Colonic mucosa (tissue), 4 donors: ENCODE measurements at regions not wholly inside any gene's neighbourhood (a gene's known extent, or its start where the extent isn't known, plus 50 kb on each side); places are given as distances from the start of the nearest gene placed in this dataset.

Experiments used
- DNase-seq: peaks from one replicate; pipeline ENCODE4 v3.0.0-alpha.2; 2020
- H3K27ac ChIP-seq: fragments of 200-600 bp; one replicate; pipeline ENCODE4 v1.8.0; 2021
- H3K27me3 ChIP-seq: fragments of 200-600 bp; one replicate; pipeline ENCODE4 v1.8.0; 2021
- H3K36me3 ChIP-seq: fragments of 200-600 bp; one replicate; pipeline ENCODE4 v1.8.0; 2021
- H3K4me1 ChIP-seq: fragments of 200-600 bp; one replicate; pipeline ENCODE4 v1.8.0; 2021; ENCODE audit warnings: mild to moderate bottlenecking
- H3K4me3 ChIP-seq: fragments of 200-600 bp; one replicate; pipeline ENCODE4 v1.8.0; 2021
- H3K9ac ChIP-seq, 2 donors: one replicate each; pipeline ENCODE4 v1.7.0; 2013; ENCODE audit warnings: control low read depth in 2 of 2, low read depth in 2 of 2, low read length in 2 of 2
- H3K9me3 ChIP-seq: fragments of 200-600 bp; one replicate; pipeline ENCODE4 v1.8.0; 2021
- CTCF ChIP-seq: fragments of 200-600 bp; IDR thresholded peaks from one replicate; pipeline ENCODE4 v1.8.0; 2022; ENCODE audit warnings: antibody characterized with exemption, mild to moderate bottlenecking
- intact Hi-C: fragments of 100-400 bp; cut with DNase I; formaldehyde crosslinking; loops from one replicate; pipeline ENCODE4 v1.14.1; 2022
- donor health status: healthy.
- donor health status: DM: no; HTN: no; CAD: no.
- donor health status: DM: no; HTN: no; CAD: no.

- no peak overlapping the region for H3K27ac ChIP-seq
- no peaks in the 10 kb centered on the region for H3K4me1 ChIP-seq
- no peaks in the 10 kb centered on the region for H3K9me3 ChIP-seq
- intact Hi-C loops: no loop called here
- no peak overlapping the region for H3K4me3 ChIP-seq
- H3K9ac ChIP-seq: no peak overlapping the region
- no peak for TF ChIP-seq CTCF
- DNase-seq: no peak
- no peaks in the 10 kb centered on the region for H3K36me3 ChIP-seq
- no peaks in the 10 kb centered on the region for H3K27me3 ChIP-seq
These were observed 309.3 kb upstream of the TGFBR2 start for GRCh38 chr3:30297112-30297511.

GRCh38 chr3:30299674-30300385 is 306.6 kb upstream of the TGFBR2 start:
- DNase-seq: no peak
- H3K9me3 ChIP-seq: no peaks in the 10 kb centered on the region

GRCh38 chr3:30300809-30301208 is 305.6 kb upstream of the TGFBR2 start:
- no peaks in the 10 kb centered on the region for H3K9me3 ChIP-seq
- no peaks in the 10 kb centered on the region for H3K27me3 ChIP-seq
- H3K27ac ChIP-seq: no peak overlapping the region
- no peak for TF ChIP-seq CTCF
- H3K9ac ChIP-seq: no peak overlapping the region
- H3K4me1 ChIP-seq: no peaks in the 10 kb centered on the region
- intact Hi-C loops: no loop called here
- no peaks in the 10 kb centered on the region for H3K36me3 ChIP-seq
- DNase-seq: no peak
- no peak overlapping the region for H3K4me3 ChIP-seq

More at GRCh38 chr3:30299674-30300385, 306.6 kb upstream of the TGFBR2 start:
- intact Hi-C loops: no loop called here
- Histone ChIP-seq H3K4me3 (no peak overlapping the region), H3K27ac (no peak overlapping the region), H3K27me3 (no peaks in the 10 kb centered on the region), H3K9ac (no peak overlapping the region), H3K36me3 (no peaks in the 10 kb centered on the region), H3K4me1 (no peaks in the 10 kb centered on the region)
- no peak for TF ChIP-seq CTCF

- Histone ChIP-seq H3K4me3 (no peak overlapping the region), H3K9me3 (no peaks in the 10 kb centered on the region), H3K36me3 (no peaks in the 10 kb centered on the region), H3K27me3 (no peaks in the 10 kb centered on the region), H3K27ac (no peak overlapping the region), H3K4me1 (no peaks in the 10 kb centered on the region), H3K9ac (no peak overlapping the region)
- DNase-seq: no peak
- intact Hi-C loops: no loop called here
- no peak for TF ChIP-seq CTCF
These were observed 304.4 kb upstream of the TGFBR2 start for GRCh38 chr3:30302027-30302426.

GRCh38 chr3:30303770-30304169 is 302.6 kb upstream of the TGFBR2 start:
- H3K4me1 ChIP-seq: no peaks in the 10 kb centered on the region
- no peak overlapping the region for H3K27ac ChIP-seq
- no peak for TF ChIP-seq CTCF
- DNase-seq: no peak
- H3K27me3 ChIP-seq: no peaks in the 10 kb centered on the region
- no peaks in the 10 kb centered on the region for H3K36me3 ChIP-seq
- no peak overlapping the region for H3K4me3 ChIP-seq
- H3K9ac ChIP-seq: no peak overlapping the region
- no peaks in the 10 kb centered on the region for H3K9me3 ChIP-seq
- intact Hi-C loops: no loop called here
